Liver (tissue), 8 donors: ENCODE measurements at regions not wholly inside any gene's neighbourhood (a gene's known extent, or its start where the extent isn't known, plus 50 kb on each side); places are given as distances from the start of the nearest gene placed in this dataset.

Experiments used
- DNase-seq: peaks from one replicate; pipeline ENCODE4 v3.0.0-alpha.2; 2017; ENCODE audit warnings: low spot score
- H3K27ac ChIP-seq, 2 donors: one replicate each; pipeline ENCODE4 v1.7.0; 2013; ENCODE audit warnings: inconsistent platforms in 2 of 2, low read length in 2 of 2, control low read depth in 1 of 2, low read depth in 1 of 2, mild to moderate bottlenecking in 1 of 2
- H3K27me3 ChIP-seq, 4 donors: one replicate each; pipeline versions ENCODE4 v1.6.1 to v1.7.0; 2013; ENCODE audit warnings: low read length in 3 of 4, inconsistent platforms in 1 of 4, mild to moderate bottlenecking in 1 of 4, moderate library complexity in 1 of 4; ENCODE audit not compliant: control insufficient read depth in 4 of 4, insufficient read depth in 4 of 4
- H3K36me3 ChIP-seq, 4 donors: one replicate each; pipeline versions ENCODE4 v1.6.1 to v1.7.0; 2013; ENCODE audit warnings: low read length in 3 of 4, mild to moderate bottlenecking in 3 of 4, low read depth in 1 of 4, moderate library complexity in 1 of 4; ENCODE audit not compliant: control insufficient read depth in 4 of 4, insufficient read depth in 3 of 4
- H3K4me1 ChIP-seq, 4 donors: one replicate each; pipeline versions ENCODE4 v1.6.1 to v1.7.0; 2013; ENCODE audit warnings: low read length in 3 of 4, mild to moderate bottlenecking in 3 of 4, moderate library complexity in 1 of 4; ENCODE audit not compliant: control insufficient read depth in 4 of 4, insufficient read depth in 4 of 4
- H3K4me3 ChIP-seq, 3 donors: one replicate each; pipeline versions ENCODE4 v1.6.1 to v1.7.0; 2013; ENCODE audit warnings: low read length in 3 of 3, control low read depth in 1 of 3, low read depth in 1 of 3, mild to moderate bottlenecking in 1 of 3
- H3K9ac ChIP-seq, 2 donors: one replicate each; pipeline ENCODE4 v1.7.0; 2013; ENCODE audit warnings: low read length in 2 of 2, mild to moderate bottlenecking in 2 of 2, moderate library complexity in 2 of 2, control low read depth in 1 of 2, low read depth in 1 of 2
- H3K9me3 ChIP-seq, 4 donors: one replicate each; pipeline versions ENCODE4 v1.6.1 to v1.7.0; 2013; ENCODE audit warnings: low read length in 3 of 4; ENCODE audit not compliant: control insufficient read depth in 4 of 4
- ATF3 ChIP-seq: IDR thresholded peaks from 2 replicates; pipeline ENCODE4 v1.6.1; 2016; ENCODE audit warnings: antibody characterized with exemption
- CTCF ChIP-seq: fragments of 150-350 bp; IDR thresholded peaks from 2 replicates; pipeline ENCODE4 v1.5.1; 2017; ENCODE audit warnings: improper control_type of control experiment, low read depth, low read length; ENCODE audit not compliant: missing input control
- EGR1 ChIP-seq, 2 donors: IDR thresholded peaks; 2 replicates each; pipeline ENCODE4 v1.6.1; 2016 to 2018; ENCODE audit warnings: antibody characterized with exemption in 2 of 2, low read depth in 2 of 2
- FOXA1 ChIP-seq: IDR thresholded peaks from 2 replicates; pipeline ENCODE4 v1.6.1; 2016; ENCODE audit warnings: antibody characterized with exemption
- FOXA2 ChIP-seq: IDR thresholded peaks from 2 replicates; pipeline ENCODE4 v1.6.1; 2016; ENCODE audit warnings: antibody characterized with exemption
- GABPA ChIP-seq, 2 donors: IDR thresholded peaks in 1 of 2; conservative IDR thresholded peaks in 1 of 2; 2 replicates each; pipeline ENCODE4 v1.6.1; 2016; ENCODE audit warnings: antibody characterized with exemption in 2 of 2, mild to moderate bottlenecking in 1 of 2, moderate library complexity in 1 of 2
- HNF4A ChIP-seq, 2 donors: conservative IDR thresholded peaks; 2 replicates each; pipeline ENCODE4 v1.6.1; 2016; ENCODE audit warnings: antibody characterized with exemption in 2 of 2, mild to moderate bottlenecking in 2 of 2
- HNF4G ChIP-seq: IDR thresholded peaks from 2 replicates; pipeline ENCODE4 v1.6.1; 2016; ENCODE audit warnings: antibody characterized with exemption
- JUND ChIP-seq, 2 donors: IDR thresholded peaks; 2 replicates each; pipeline ENCODE4 v1.6.1; 2016; ENCODE audit warnings: antibody characterized with exemption in 2 of 2
- MAX ChIP-seq: IDR thresholded peaks from 2 replicates; pipeline ENCODE4 v1.6.1; 2016; ENCODE audit warnings: antibody characterized with exemption
- NR2F2 ChIP-seq: IDR thresholded peaks from 2 replicates; pipeline ENCODE4 v1.6.1; 2016; ENCODE audit warnings: antibody characterized with exemption
- RAD21 ChIP-seq, 2 donors: IDR thresholded peaks; 2 replicates each; pipeline ENCODE4 v1.6.1; 2016; ENCODE audit warnings: antibody characterized with exemption in 2 of 2, mild to moderate bottlenecking in 2 of 2
- REST ChIP-seq: IDR thresholded peaks from 2 replicates; pipeline ENCODE4 v1.6.1; 2016; ENCODE audit warnings: antibody characterized with exemption, mild to moderate bottlenecking
- RXRA ChIP-seq, 2 donors: IDR thresholded peaks; 2 replicates each; pipeline ENCODE4 v1.6.1; 2017 to 2018; ENCODE audit warnings: antibody characterized with exemption in 2 of 2, mild to moderate bottlenecking in 1 of 2
- SP1 ChIP-seq: IDR thresholded peaks from 2 replicates; pipeline ENCODE4 v1.6.1; 2018; ENCODE audit warnings: antibody characterized with exemption, mild to moderate bottlenecking
- TAF1 ChIP-seq: conservative IDR thresholded peaks from 2 replicates; pipeline ENCODE4 v1.6.1; 2016; ENCODE audit warnings: antibody characterized with exemption, mild to moderate bottlenecking
- YY1 ChIP-seq: IDR thresholded peaks from 2 replicates; pipeline ENCODE4 v1.6.1; 2016; ENCODE audit warnings: antibody characterized with exemption, mild to moderate bottlenecking
- ZBTB33 ChIP-seq: IDR thresholded peaks from 2 replicates; pipeline ENCODE4 v1.6.1; 2016; ENCODE audit warnings: antibody characterized with exemption
- WGBS: extraction: QIAGEN DNeasy Blood & Tissue Kit; methylation state at CpG from one replicate; pipeline ENCODE4 v1.1.7; 2013; 5-methylcytosine and 5-hydroxymethylcytosine counted together
- donor health status: healthy.
- donor health status: healthy.
- donor health status: healthy.
- donor health status: healthy.
- donor health status: healthy.

- TF ChIP-seq REST (no peak), SP1 (no peak), FOXA1 (no peak)
Measured at GRCh38 chr9:84481231-84481630, 140.7 kb upstream of the SLC28A3 start (continued).

- Histone ChIP-seq H3K36me3 (no peaks in the 10 kb centered on the region), H3K9ac (no peak overlapping the region), H3K4me3 (no peak overlapping the region), H3K27ac (no peak overlapping the region), H3K4me1 (peaks cover 0 to 9% (median 4%) of the 10 kb centered on the region in 4 donors), H3K27me3 (peaks cover 0 to 3% (median 1%) of the 10 kb centered on the region in 4 donors), H3K9me3 (peaks cover 0 to 4% (median 0%) of the 10 kb centered on the region in 4 donors)
- no peak for DNase-seq
- WGBS, result 45% methylated on average over 8 of the region's 8 CpGs
- peak; percentile 69 for TF ChIP-seq FOXA2
- TF ChIP-seq EGR1 (IDR thresholded peaks at IDR 0.05; ENCODE audit: low read depth in 2 of 2), result no peak
- TF ChIP-seq YY1, result peak; percentile 74
- peak; percentile 26 to 39 for TF ChIP-seq RAD21 (IDR thresholded peaks at IDR 0.05)
- TF ChIP-seq NR2F2, result no peak
- TF ChIP-seq FOXA1, result peak; percentile 49
- TF ChIP-seq REST, result peak; percentile 48
- peak; percentile 77 for TF ChIP-seq MAX
- no peak for TF ChIP-seq HNF4G
- TF ChIP-seq SP1, result peak; percentile 54
- no peak for TF ChIP-seq TAF1
- TF ChIP-seq GABPA (IDR thresholded peaks at IDR 0.05 in 1 of 2, conservative IDR thresholded peaks at IDR 0.05 in 1 of 2), result peak in 1 of 2 donors; percentile 32
- TF ChIP-seq JUND (IDR thresholded peaks at IDR 0.05), result peak in 1 of 2 donors; percentile 68
- peak; percentile 64 to 86 for TF ChIP-seq HNF4A (conservative IDR thresholded peaks at IDR 0.05)
- no peak for TF ChIP-seq ATF3
- peak; percentile 72 for TF ChIP-seq ZBTB33
- peak; percentile 59 to 82 for TF ChIP-seq RXRA (IDR thresholded peaks at IDR 0.05)
- no peak for TF ChIP-seq CTCF
Measured at GRCh38 chr9:84481636-84482218, 141.2 kb upstream of the SLC28A3 start.
